ENCODE measurements at regions not wholly inside any gene's neighbourhood (a gene's known extent, or its start where the extent isn't known, plus 50 kb on each side); places are given as distances from the start of the nearest gene placed in this dataset.

- no peak for TF ChIP-seq CTCF (IDR thresholded peaks at IDR 0.05)
- no peak for TF ChIP-seq REST (IDR thresholded peaks at IDR 0.05; ENCODE audit: insufficient read depth in 1 of 2, low read depth in 2 of 2, low read length in 1 of 2)
These were observed 226.8 kb downstream of the CETN3 start for GRCh38 chr5:90182726-90183125.
